ENCODE measurements at regions not wholly inside any gene's neighbourhood (a gene's known extent, or its start where the extent isn't known, plus 50 kb on each side); places are given as distances from the start of the nearest gene placed in this dataset.

DNA sequence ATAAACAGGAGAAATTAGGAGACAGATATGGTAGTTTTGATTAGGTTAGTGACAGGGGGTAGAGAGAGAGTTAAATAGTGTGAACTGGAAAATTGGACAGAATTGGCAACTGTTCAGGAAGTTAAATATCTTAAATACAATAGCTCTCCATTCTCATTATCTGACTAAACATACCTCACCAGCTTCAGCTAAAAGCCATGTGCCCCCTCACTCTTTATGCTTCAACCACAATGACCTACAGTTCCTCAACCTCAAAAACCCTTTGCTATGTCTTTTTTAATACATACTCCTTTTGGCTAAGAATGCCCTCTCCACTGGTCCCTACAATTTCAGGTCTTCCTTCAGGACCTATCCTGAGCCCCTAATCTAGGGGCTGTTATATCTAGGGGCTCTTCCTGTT lies 740.2 kb upstream of the ZEB2 start:
- H3K27me3 Mint-ChIP-seq (ENCODE audit: insufficient read depth, low read depth, poor library complexity): no peaks in the 10 kb centered on the region
- Histone ChIP-seq H3K79me2 (replicated peaks; ENCODE audit: insufficient read depth) (no peaks in the 10 kb centered on the region), H3K4me3 (no peak overlapping the region), H3K4me1 (ENCODE audit: insufficient read depth) (no peaks in the 10 kb centered on the region), H3F3A (replicated peaks; ENCODE audit: low read depth) (no peaks in the 10 kb centered on the region), H3K4me2 (no peak overlapping the region), H2AFZ (no peak overlapping the region), H4K20me1 (replicated peaks; ENCODE audit: insufficient read depth) (no peaks in the 10 kb centered on the region), H3K27me3 (ENCODE audit: insufficient read depth) (no peaks in the 10 kb centered on the region), H3K36me3 (ENCODE audit: insufficient read depth) (no peaks in the 10 kb centered on the region), H3K27ac (ENCODE audit: low read depth) (no peak overlapping the region), H3K9me2 (ENCODE audit: insufficient read depth) (peaks cover 8% of the 10 kb centered on the region; the same call in 1 of the 2 replicates)
- no peaks in the 10 kb centered on the region for H3K36me3 Mint-ChIP-seq (ENCODE audit: low read depth)
- no peak overlapping the region for H3K4me3 Mint-ChIP-seq
- H3K4me1 Mint-ChIP-seq: no peaks in the 10 kb centered on the region
- no peak for ATAC-seq
- TF ChIP-seq EZH2 (IDR thresholded peaks at IDR 0.05; ENCODE audit: low read depth, unreplicated experiment) (no peak), ZNF331 (CRISPR knock-in tag; IDR thresholded peaks at IDR 0.05; ENCODE audit: low read depth) (no peak)
- no peak overlapping the region for H3K27ac Mint-ChIP-seq
- H3K9me3 Mint-ChIP-seq: no peaks in the 10 kb centered on the region
- DNase-seq (ENCODE audit: low spot score): no peak

DNA sequence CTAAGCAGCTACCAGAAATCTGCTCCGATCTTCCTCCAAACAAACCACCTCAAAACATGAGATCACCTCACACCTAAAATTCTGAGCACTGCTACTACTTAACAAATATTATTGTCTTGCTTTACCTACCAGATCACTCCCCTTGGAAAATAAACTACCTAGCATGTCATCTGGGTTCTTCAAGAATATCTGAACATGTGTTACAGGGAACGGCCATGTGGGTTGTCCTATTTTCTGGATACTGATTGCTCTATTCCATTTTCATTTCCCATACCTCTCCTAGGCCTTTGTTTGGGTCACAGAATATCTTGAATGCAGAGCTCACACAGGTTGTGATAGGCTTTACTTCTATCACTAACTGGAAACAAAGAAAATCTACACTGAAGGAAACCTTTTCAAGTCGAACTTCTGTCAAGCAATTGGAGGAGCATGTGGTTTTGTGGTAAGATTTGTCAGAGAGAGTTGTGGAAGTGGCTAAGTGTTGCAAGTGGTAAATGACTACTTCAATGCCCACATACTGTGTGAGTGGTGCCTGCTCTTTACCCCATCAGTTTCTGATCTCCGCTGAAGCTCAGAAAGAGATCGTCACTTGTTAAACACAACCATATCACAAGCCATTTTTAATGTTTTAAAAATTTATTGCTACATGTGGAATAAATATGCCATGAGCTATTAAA lies 739.1 kb upstream of the ZEB2 start:
- Histone ChIP-seq H3K4me2 (no peak overlapping the region), H2AFZ (no peak overlapping the region; the same call in 1 of the 2 replicates), H3K4me1 (ENCODE audit: insufficient read depth) (no peaks in the 10 kb centered on the region), H3K27ac (ENCODE audit: low read depth) (no peak overlapping the region), H3F3A (replicated peaks; ENCODE audit: low read depth) (no peaks in the 10 kb centered on the region), H3K9me2 (ENCODE audit: insufficient read depth) (peaks cover 12% of the 10 kb centered on the region; the same call in 1 of the 2 replicates), H3K36me3 (ENCODE audit: insufficient read depth) (no peaks in the 10 kb centered on the region), H4K20me1 (replicated peaks; ENCODE audit: insufficient read depth) (no peaks in the 10 kb centered on the region), H3K27me3 (ENCODE audit: insufficient read depth) (no peaks in the 10 kb centered on the region), H3K4me3 (no peak overlapping the region), H3K79me2 (replicated peaks; ENCODE audit: insufficient read depth) (no peaks in the 10 kb centered on the region)
- peaks cover 2% of the 10 kb centered on the region for H3K4me1 Mint-ChIP-seq
- DNase-seq (ENCODE audit: low spot score) (no peak), ATAC-seq (no peak)
- H3K27ac Mint-ChIP-seq: no peak overlapping the region
- no peaks in the 10 kb centered on the region for H3K9me3 Mint-ChIP-seq
- no peak overlapping the region for H3K4me3 Mint-ChIP-seq
- no peaks in the 10 kb centered on the region for H3K36me3 Mint-ChIP-seq (ENCODE audit: low read depth)
- H3K27me3 Mint-ChIP-seq (ENCODE audit: insufficient read depth, low read depth, poor library complexity): no peaks in the 10 kb centered on the region
- TF ChIP-seq, protein P1, sequence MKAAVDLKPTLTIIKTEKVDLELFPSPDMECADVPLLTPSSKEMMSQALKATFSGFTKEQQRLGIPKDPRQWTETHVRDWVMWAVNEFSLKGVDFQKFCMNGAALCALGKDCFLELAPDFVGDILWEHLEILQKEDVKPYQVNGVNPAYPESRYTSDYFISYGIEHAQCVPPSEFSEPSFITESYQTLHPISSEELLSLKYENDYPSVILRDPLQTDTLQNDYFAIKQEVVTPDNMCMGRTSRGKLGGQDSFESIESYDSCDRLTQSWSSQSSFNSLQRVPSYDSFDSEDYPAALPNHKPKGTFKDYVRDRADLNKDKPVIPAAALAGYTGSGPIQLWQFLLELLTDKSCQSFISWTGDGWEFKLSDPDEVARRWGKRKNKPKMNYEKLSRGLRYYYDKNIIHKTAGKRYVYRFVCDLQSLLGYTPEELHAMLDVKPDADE (IDR thresholded peaks at IDR 0.05): no peak
- TF ChIP-seq NANOG (IDR thresholded peaks at IDR 0.05; ENCODE audit: borderline replicate concordance) (no peak), EZH2phosphoT487 (IDR thresholded peaks at IDR 0.05; ENCODE audit: unreplicated experiment) (no peak), EZH2 (IDR thresholded peaks at IDR 0.05; ENCODE audit: low read depth, unreplicated experiment) (no peak), ZNF114 (CRISPR knock-in tag; IDR thresholded peaks at IDR 0.05) (no peak), CREB1 (CRISPR knock-in tag; IDR thresholded peaks at IDR 0.05; ENCODE audit: low read depth) (no peak), POLR2AphosphoS5 (IDR thresholded peaks at IDR 0.05; ENCODE audit: low read depth) (no peak)
- TF ChIP-seq, protein P2, sequence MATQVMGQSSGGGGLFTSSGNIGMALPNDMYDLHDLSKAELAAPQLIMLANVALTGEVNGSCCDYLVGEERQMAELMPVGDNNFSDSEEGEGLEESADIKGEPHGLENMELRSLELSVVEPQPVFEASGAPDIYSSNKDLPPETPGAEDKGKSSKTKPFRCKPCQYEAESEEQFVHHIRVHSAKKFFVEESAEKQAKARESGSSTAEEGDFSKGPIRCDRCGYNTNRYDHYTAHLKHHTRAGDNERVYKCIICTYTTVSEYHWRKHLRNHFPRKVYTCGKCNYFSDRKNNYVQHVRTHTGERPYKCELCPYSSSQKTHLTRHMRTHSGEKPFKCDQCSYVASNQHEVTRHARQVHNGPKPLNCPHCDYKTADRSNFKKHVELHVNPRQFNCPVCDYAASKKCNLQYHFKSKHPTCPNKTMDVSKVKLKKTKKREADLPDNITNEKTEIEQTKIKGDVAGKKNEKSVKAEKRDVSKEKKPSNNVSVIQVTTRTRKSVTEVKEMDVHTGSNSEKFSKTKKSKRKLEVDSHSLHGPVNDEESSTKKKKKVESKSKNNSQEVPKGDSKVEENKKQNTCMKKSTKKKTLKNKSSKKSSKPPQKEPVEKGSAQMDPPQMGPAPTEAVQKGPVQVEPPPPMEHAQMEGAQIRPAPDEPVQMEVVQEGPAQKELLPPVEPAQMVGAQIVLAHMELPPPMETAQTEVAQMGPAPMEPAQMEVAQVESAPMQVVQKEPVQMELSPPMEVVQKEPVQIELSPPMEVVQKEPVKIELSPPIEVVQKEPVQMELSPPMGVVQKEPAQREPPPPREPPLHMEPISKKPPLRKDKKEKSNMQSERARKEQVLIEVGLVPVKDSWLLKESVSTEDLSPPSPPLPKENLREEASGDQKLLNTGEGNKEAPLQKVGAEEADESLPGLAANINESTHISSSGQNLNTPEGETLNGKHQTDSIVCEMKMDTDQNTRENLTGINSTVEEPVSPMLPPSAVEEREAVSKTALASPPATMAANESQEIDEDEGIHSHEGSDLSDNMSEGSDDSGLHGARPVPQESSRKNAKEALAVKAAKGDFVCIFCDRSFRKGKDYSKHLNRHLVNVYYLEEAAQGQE (IDR thresholded peaks at IDR 0.05; ENCODE audit: unreplicated experiment): no peak
- TF ChIP-seq, protein P3, sequence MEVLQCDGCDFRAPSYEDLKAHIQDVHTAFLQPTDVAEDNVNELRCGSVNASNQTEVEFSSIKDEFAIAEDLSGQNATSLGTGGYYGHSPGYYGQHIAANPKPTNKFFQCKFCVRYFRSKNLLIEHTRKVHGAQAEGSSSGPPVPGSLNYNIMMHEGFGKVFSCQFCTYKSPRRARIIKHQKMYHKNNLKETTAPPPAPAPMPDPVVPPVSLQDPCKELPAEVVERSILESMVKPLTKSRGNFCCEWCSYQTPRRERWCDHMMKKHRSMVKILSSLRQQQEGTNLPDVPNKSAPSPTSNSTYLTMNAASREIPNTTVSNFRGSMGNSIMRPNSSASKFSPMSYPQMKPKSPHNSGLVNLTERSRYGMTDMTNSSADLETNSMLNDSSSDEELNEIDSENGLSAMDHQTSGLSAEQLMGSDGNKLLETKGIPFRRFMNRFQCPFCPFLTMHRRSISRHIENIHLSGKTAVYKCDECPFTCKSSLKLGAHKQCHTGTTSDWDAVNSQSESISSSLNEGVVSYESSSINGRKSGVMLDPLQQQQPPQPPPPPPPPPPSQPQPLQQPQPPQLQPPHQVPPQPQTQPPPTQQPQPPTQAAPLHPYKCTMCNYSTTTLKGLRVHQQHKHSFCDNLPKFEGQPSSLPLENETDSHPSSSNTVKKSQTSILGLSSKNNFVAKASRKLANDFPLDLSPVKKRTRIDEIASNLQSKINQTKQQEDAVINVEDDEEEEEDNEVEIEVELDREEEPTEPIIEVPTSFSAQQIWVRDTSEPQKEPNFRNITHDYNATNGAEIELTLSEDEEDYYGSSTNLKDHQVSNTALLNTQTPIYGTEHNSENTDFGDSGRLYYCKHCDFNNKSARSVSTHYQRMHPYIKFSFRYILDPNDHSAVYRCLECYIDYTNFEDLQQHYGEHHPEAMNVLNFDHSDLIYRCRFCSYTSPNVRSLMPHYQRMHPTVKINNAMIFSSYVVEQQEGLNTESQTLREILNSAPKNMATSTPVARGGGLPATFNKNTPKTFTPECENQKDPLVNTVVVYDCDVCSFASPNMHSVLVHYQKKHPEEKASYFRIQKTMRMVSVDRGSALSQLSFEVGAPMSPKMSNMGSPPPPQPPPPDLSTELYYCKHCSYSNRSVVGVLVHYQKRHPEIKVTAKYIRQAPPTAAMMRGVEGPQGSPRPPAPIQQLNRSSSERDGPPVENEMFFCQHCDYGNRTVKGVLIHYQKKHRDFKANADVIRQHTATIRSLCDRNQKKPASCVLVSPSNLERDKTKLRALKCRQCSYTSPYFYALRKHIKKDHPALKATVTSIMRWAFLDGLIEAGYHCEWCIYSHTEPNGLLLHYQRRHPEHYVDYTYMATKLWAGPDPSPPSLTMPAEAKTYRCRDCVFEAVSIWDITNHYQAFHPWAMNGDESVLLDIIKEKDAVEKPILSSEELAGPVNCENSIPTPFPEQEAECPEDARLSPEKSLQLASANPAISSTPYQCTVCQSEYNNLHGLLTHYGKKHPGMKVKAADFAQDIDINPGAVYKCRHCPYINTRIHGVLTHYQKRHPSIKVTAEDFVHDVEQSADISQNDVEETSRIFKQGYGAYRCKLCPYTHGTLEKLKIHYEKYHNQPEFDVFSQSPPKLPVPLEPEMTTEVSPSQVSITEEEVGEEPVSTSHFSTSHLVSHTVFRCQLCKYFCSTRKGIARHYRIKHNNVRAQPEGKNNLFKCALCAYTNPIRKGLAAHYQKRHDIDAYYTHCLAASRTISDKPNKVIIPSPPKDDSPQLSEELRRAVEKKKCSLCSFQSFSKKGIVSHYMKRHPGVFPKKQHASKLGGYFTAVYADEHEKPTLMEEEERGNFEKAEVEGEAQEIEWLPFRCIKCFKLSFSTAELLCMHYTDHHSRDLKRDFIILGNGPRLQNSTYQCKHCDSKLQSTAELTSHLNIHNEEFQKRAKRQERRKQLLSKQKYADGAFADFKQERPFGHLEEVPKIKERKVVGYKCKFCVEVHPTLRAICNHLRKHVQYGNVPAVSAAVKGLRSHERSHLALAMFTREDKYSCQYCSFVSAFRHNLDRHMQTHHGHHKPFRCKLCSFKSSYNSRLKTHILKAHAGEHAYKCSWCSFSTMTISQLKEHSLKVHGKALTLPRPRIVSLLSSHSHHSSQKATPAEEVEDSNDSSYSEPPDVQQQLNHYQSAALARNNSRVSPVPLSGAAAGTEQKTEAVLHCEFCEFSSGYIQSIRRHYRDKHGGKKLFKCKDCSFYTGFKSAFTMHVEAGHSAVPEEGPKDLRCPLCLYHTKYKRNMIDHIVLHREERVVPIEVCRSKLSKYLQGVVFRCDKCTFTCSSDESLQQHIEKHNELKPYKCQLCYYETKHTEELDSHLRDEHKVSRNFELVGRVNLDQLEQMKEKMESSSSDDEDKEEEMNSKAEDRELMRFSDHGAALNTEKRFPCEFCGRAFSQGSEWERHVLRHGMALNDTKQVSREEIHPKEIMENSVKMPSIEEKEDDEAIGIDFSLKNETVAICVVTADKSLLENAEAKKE (CRISPR knock-in tag; IDR thresholded peaks at IDR 0.05): no peak

Measured in GM23338 (cell line).